ENCODE measurements at regions not wholly inside any gene's neighbourhood (a gene's known extent, or its start where the extent isn't known, plus 50 kb on each side); places are given as distances from the start of the nearest gene placed in this dataset.

DNA sequence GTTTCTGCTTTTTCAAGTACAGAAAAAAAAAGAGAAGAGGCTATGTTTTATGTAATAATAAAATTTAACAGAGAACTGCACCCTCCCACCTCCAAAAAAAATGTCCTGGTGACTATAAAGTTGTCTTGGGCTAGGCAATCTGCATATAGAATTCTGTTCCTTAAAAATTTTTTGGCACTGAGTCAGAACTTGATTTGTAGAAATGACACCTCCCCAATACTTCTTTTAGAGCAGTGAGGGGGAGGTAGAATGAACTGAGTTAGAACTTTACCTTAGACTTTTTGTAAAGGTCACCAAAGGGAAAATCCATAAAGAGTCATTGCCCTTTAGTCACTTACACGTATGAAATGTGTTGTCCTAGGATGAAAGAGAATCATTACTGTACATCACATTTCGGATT lies 80.0 kb downstream of the BTG1 start:
- Histone ChIP-seq H3K27me3 (no peaks in the 10 kb centered on the region), H3K4me3 (no peak overlapping the region), H3K9me3 (no peaks in the 10 kb centered on the region), H3K36me3 (no peaks in the 10 kb centered on the region), H3K27ac (no peak overlapping the region), H3K4me1 (peaks cover 0 to 10% of the 10 kb centered on the region in 2 donors)
- TF ChIP-seq, protein P1, sequence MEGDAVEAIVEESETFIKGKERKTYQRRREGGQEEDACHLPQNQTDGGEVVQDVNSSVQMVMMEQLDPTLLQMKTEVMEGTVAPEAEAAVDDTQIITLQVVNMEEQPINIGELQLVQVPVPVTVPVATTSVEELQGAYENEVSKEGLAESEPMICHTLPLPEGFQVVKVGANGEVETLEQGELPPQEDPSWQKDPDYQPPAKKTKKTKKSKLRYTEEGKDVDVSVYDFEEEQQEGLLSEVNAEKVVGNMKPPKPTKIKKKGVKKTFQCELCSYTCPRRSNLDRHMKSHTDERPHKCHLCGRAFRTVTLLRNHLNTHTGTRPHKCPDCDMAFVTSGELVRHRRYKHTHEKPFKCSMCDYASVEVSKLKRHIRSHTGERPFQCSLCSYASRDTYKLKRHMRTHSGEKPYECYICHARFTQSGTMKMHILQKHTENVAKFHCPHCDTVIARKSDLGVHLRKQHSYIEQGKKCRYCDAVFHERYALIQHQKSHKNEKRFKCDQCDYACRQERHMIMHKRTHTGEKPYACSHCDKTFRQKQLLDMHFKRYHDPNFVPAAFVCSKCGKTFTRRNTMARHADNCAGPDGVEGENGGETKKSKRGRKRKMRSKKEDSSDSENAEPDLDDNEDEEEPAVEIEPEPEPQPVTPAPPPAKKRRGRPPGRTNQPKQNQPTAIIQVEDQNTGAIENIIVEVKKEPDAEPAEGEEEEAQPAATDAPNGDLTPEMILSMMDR (IDR thresholded peaks at IDR 0.05) = no peak
- DNase-seq (ENCODE audit: low spot score) = no peak

- Histone ChIP-seq H3K27me3 (no peaks in the 10 kb centered on the region), H3K36me3 (no peaks in the 10 kb centered on the region), H3K27ac (no peak overlapping the region), H3K4me1 (peaks cover 0 to 14% of the 10 kb centered on the region in 2 donors), H3K9me3 (no peaks in the 10 kb centered on the region), H3K4me3 (no peak overlapping the region)
- DNase-seq (ENCODE audit: low spot score) = no peak
- TF ChIP-seq, protein P1 (IDR thresholded peaks at IDR 0.05) = no peak
These were observed 80.6 kb downstream of the BTG1 start for GRCh38 chr12:92065018-92065499.

- TF ChIP-seq, protein P1 (IDR thresholded peaks at IDR 0.05) = no peak
- H3K4me1 ChIP-seq = peaks cover 0 to 21% of the 10 kb centered on the region in 2 donors
- no peaks in the 10 kb centered on the region for H3K9me3 ChIP-seq
- H3K36me3 ChIP-seq = no peaks in the 10 kb centered on the region
- no peaks in the 10 kb centered on the region for H3K27me3 ChIP-seq
- no peak for DNase-seq (ENCODE audit: low spot score)
- H3K4me3 ChIP-seq = no peak overlapping the region
- H3K27ac ChIP-seq = peak overlapping the region in 1 of 2 donors; percentile 11
These were observed 81.2 kb downstream of the BTG1 start for GRCh38 chr12:92064422-92064821.

DNA sequence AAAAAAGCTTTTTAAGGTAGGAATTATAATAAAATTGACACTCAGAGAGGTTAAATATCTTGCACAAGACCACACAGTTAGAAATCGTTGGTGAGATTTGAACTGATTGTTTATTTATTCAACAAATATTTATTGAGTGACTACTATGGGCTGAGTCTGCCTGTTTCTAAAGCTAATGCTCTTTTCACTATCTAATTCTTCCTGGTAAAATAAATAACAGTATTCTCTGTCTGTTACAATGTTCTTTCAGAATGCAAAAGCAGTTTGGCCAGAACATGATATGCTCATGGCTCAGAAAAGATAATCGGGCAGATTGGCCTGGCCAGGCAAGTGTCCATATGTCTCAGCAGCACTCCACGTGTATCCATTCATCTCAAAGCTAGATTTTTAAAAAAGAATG lies 82.0 kb downstream of the BTG1 start:
- Histone ChIP-seq H3K36me3 (no peaks in the 10 kb centered on the region), H3K4me3 (no peak overlapping the region), H3K27me3 (no peaks in the 10 kb centered on the region), H3K9me3 (no peaks in the 10 kb centered on the region), H3K27ac (no peak overlapping the region), H3K4me1 (peaks cover 0 to 22% of the 10 kb centered on the region in 2 donors)
- TF ChIP-seq, protein P1 (IDR thresholded peaks at IDR 0.05) = no peak
- DNase-seq (ENCODE audit: low spot score) = no peak

GRCh38 chr12:92062539-92063493 lies 82.8 kb downstream of the BTG1 start:
- no peak for DNase-seq (ENCODE audit: low spot score)
- TF ChIP-seq, protein P1 (IDR thresholded peaks at IDR 0.05) = no peak
- H3K27ac ChIP-seq = no peak overlapping the region
- H3K4me1 ChIP-seq = peaks cover 0 to 22% of the 10 kb centered on the region in 2 donors
- no peak overlapping the region for H3K4me3 ChIP-seq
- no peaks in the 10 kb centered on the region for H3K27me3 ChIP-seq
- no peaks in the 10 kb centered on the region for H3K36me3 ChIP-seq
- no peaks in the 10 kb centered on the region for H3K9me3 ChIP-seq

All from right atrium auricular region (tissue), 2 donors.